ENCODE measurements at regions not wholly inside any gene's neighbourhood (a gene's known extent, or its start where the extent isn't known, plus 50 kb on each side); places are given as distances from the start of the nearest gene placed in this dataset.

- peaks cover 3% of the 10 kb centered on the region for H3K9me3 Mint-ChIP-seq
- H3K4me3 Mint-ChIP-seq: no peak overlapping the region
Observed at GRCh38 chr4:171142639-171143038, 670.6 kb upstream of the GALNTL6 start.

GRCh38 chr4:171142045-171142444, 671.2 kb upstream of the GALNTL6 start:
- Mint-ChIP-seq H3K27ac (no peak overlapping the region), H3K4me1 (no peaks in the 10 kb centered on the region), H3K36me3 (no peaks in the 10 kb centered on the region)

More at GRCh38 chr4:171142639-171143038, 670.6 kb upstream of the GALNTL6 start:
- Mint-ChIP-seq H3K27ac (no peak overlapping the region), H3K36me3 (no peaks in the 10 kb centered on the region), H3K4me1 (no peaks in the 10 kb centered on the region), H3K27me3 (no peaks in the 10 kb centered on the region)
- DNase-seq: no peak

GRCh38 chr4:171130256-171130801, 682.9 kb upstream of the GALNTL6 start:
- H3K27me3 Mint-ChIP-seq: no peaks in the 10 kb centered on the region
- H3K36me3 Mint-ChIP-seq: no peaks in the 10 kb centered on the region
- H3K9me3 Mint-ChIP-seq: no peaks in the 10 kb centered on the region
- no peak for DNase-seq
- H3K4me1 Mint-ChIP-seq: no peaks in the 10 kb centered on the region
- no peak overlapping the region for H3K4me3 Mint-ChIP-seq
- no peak overlapping the region for H3K27ac Mint-ChIP-seq

More at GRCh38 chr4:171142045-171142444, 671.2 kb upstream of the GALNTL6 start:
- H3K4me3 Mint-ChIP-seq: no peak overlapping the region
- peaks cover 3% of the 10 kb centered on the region for H3K9me3 Mint-ChIP-seq
- no peaks in the 10 kb centered on the region for H3K27me3 Mint-ChIP-seq
- DNase-seq: no peak

GRCh38 chr4:171118091-171118490, 695.1 kb upstream of the GALNTL6 start:
- H3K9me3 Mint-ChIP-seq: peaks cover 2% of the 10 kb centered on the region
- no peaks in the 10 kb centered on the region for H3K36me3 Mint-ChIP-seq
- no peaks in the 10 kb centered on the region for H3K27me3 Mint-ChIP-seq

GRCh38 chr4:171117457-171117856, 695.7 kb upstream of the GALNTL6 start:
- Mint-ChIP-seq H3K36me3 (no peaks in the 10 kb centered on the region), H3K9me3 (peaks cover 2% of the 10 kb centered on the region)

More at GRCh38 chr4:171118091-171118490, 695.1 kb upstream of the GALNTL6 start:
- Mint-ChIP-seq H3K27ac (no peak overlapping the region), H3K4me3 (no peak overlapping the region), H3K4me1 (no peaks in the 10 kb centered on the region)
- no peak for DNase-seq

GRCh38 chr4:171101845-171102244, 711.4 kb upstream of the GALNTL6 start:
- Mint-ChIP-seq H3K27me3 (no peaks in the 10 kb centered on the region), H3K36me3 (no peaks in the 10 kb centered on the region), H3K9me3 (peaks cover 9% of the 10 kb centered on the region), H3K27ac (no peak overlapping the region), H3K4me3 (no peak overlapping the region), H3K4me1 (no peaks in the 10 kb centered on the region)
- no peak for DNase-seq

More at GRCh38 chr4:171117457-171117856, 695.7 kb upstream of the GALNTL6 start:
- DNase-seq: no peak
- Mint-ChIP-seq H3K27ac (no peak overlapping the region), H3K4me3 (no peak overlapping the region), H3K4me1 (no peaks in the 10 kb centered on the region), H3K27me3 (no peaks in the 10 kb centered on the region)

- no peaks in the 10 kb centered on the region for H3K27me3 Mint-ChIP-seq
- no peak overlapping the region for H3K4me3 Mint-ChIP-seq
- no peaks in the 10 kb centered on the region for H3K36me3 Mint-ChIP-seq
- no peak for DNase-seq
- no peaks in the 10 kb centered on the region for H3K4me1 Mint-ChIP-seq
- no peak overlapping the region for H3K27ac Mint-ChIP-seq
- H3K9me3 Mint-ChIP-seq: peaks cover 1% of the 10 kb centered on the region
Observed at GRCh38 chr4:171087089-171087488, 726.1 kb upstream of the GALNTL6 start.

GRCh38 chr4:171067422-171067821, 745.8 kb upstream of the GALNTL6 start:
- Mint-ChIP-seq H3K27me3 (no peaks in the 10 kb centered on the region), H3K36me3 (no peaks in the 10 kb centered on the region), H3K4me1 (no peaks in the 10 kb centered on the region), H3K4me3 (no peak overlapping the region), H3K27ac (no peak overlapping the region), H3K9me3 (peaks cover 8% of the 10 kb centered on the region)
- DNase-seq: no peak

- Mint-ChIP-seq H3K4me3 (no peak overlapping the region), H3K27ac (no peak overlapping the region), H3K36me3 (no peaks in the 10 kb centered on the region), H3K9me3 (no peaks in the 10 kb centered on the region), H3K27me3 (no peaks in the 10 kb centered on the region), H3K4me1 (no peaks in the 10 kb centered on the region)
- no peak for DNase-seq
Observed at GRCh38 chr4:171049380-171049779, 763.8 kb upstream of the GALNTL6 start.

- DNase-seq: no peak
- peaks cover 2% of the 10 kb centered on the region for H3K9me3 Mint-ChIP-seq
Observed at GRCh38 chr4:171042989-171043524, 770.1 kb upstream of the GALNTL6 start.

GRCh38 chr4:171035909-171036308, 777.3 kb upstream of the GALNTL6 start:
- no peak for DNase-seq
- Mint-ChIP-seq H3K4me3 (no peak overlapping the region), H3K4me1 (no peaks in the 10 kb centered on the region), H3K36me3 (no peaks in the 10 kb centered on the region), H3K9me3 (no peaks in the 10 kb centered on the region), H3K27ac (no peak overlapping the region), H3K27me3 (no peaks in the 10 kb centered on the region)

More at GRCh38 chr4:171042989-171043524, 770.1 kb upstream of the GALNTL6 start:
- H3K36me3 Mint-ChIP-seq: no peaks in the 10 kb centered on the region
- H3K4me3 Mint-ChIP-seq: no peak overlapping the region
- H3K4me1 Mint-ChIP-seq: no peaks in the 10 kb centered on the region
- H3K27ac Mint-ChIP-seq: no peak overlapping the region
- no peaks in the 10 kb centered on the region for H3K27me3 Mint-ChIP-seq

GRCh38 chr4:171031338-171031737, 781.9 kb upstream of the GALNTL6 start:
- Mint-ChIP-seq H3K4me3 (no peak overlapping the region), H3K9me3 (no peaks in the 10 kb centered on the region), H3K4me1 (no peaks in the 10 kb centered on the region), H3K27ac (no peak overlapping the region), H3K36me3 (no peaks in the 10 kb centered on the region), H3K27me3 (no peaks in the 10 kb centered on the region)
- no peak for DNase-seq

GRCh38 chr4:171025776-171026175, 787.4 kb upstream of the GALNTL6 start:
- Mint-ChIP-seq H3K4me1 (no peaks in the 10 kb centered on the region), H3K9me3 (no peaks in the 10 kb centered on the region), H3K27ac (no peak overlapping the region), H3K36me3 (no peaks in the 10 kb centered on the region), H3K4me3 (no peak overlapping the region), H3K27me3 (no peaks in the 10 kb centered on the region)
- DNase-seq: no peak

- Mint-ChIP-seq H3K4me1 (no peaks in the 10 kb centered on the region), H3K36me3 (no peaks in the 10 kb centered on the region), H3K9me3 (no peaks in the 10 kb centered on the region), H3K27me3 (no peaks in the 10 kb centered on the region), H3K4me3 (no peak overlapping the region), H3K27ac (no peak overlapping the region)
- no peak for DNase-seq
Observed at GRCh38 chr4:171025343-171025742, 787.9 kb upstream of the GALNTL6 start.

- Mint-ChIP-seq H3K36me3 (no peaks in the 10 kb centered on the region), H3K4me3 (no peak overlapping the region), H3K27ac (no peak overlapping the region), H3K27me3 (no peaks in the 10 kb centered on the region), H3K4me1 (no peaks in the 10 kb centered on the region), H3K9me3 (no peaks in the 10 kb centered on the region)
- DNase-seq: no peak
Observed at GRCh38 chr4:171024720-171025303, 788.4 kb upstream of the GALNTL6 start.

GRCh38 chr4:171022824-171023230, 790.4 kb upstream of the GALNTL6 start:
- no peaks in the 10 kb centered on the region for H3K27me3 Mint-ChIP-seq
- H3K4me1 Mint-ChIP-seq: no peaks in the 10 kb centered on the region
- H3K36me3 Mint-ChIP-seq: no peaks in the 10 kb centered on the region
- no peak overlapping the region for H3K27ac Mint-ChIP-seq
- H3K4me3 Mint-ChIP-seq: no peak overlapping the region
- H3K9me3 Mint-ChIP-seq: no peaks in the 10 kb centered on the region
- DNase-seq: no peak
